ENCODE measurements at regions not wholly inside any gene's neighbourhood (a gene's known extent, or its start where the extent isn't known, plus 50 kb on each side); places are given as distances from the start of the nearest gene placed in this dataset.
"Not testable (repeated sequence)": the region's sequence is repeated elsewhere in the genome, so short reads cannot be mapped to it uniquely, and the experiment has no call there.

GRCh38 chr21:5165829-5166228, 5355.6 kb upstream of the TPTE start:
- not testable (repeated sequence) for TF ChIP-seq CTCF, POLR2A (IDR thresholded peaks at IDR 0.05)
